Astrocyte of the spinal cord (primary cell): ENCODE measurements at regions not wholly inside any gene's neighbourhood (a gene's known extent, or its start where the extent isn't known, plus 50 kb on each side); places are given as distances from the start of the nearest gene placed in this dataset.

Experiments
- DNase-seq: peaks from one replicate; pipeline ENCODE4 v3.0.0; 2011; ENCODE audit warnings: low read depth, low spot score
- H3K4me3 ChIP-seq: 2 replicates; pipeline ENCODE4 v1.5.1; 2011; ENCODE audit warnings: low read depth, mild to moderate bottlenecking, low read length, moderate library complexity
- in situ Hi-C: cut with HindIII; loops from 2 replicates; pipeline ENCODE4 v1.10.0; 2017; ENCODE audit warnings: low sequenced_read_pairs
- TF ChIP-seq, protein P1 (sequence below): IDR thresholded peaks from 2 replicates; pipeline ENCODE4 v1.5.1; 2012; ENCODE audit warnings: low read depth, mild to moderate bottlenecking, low read length, inconsistent platforms

DNA sequence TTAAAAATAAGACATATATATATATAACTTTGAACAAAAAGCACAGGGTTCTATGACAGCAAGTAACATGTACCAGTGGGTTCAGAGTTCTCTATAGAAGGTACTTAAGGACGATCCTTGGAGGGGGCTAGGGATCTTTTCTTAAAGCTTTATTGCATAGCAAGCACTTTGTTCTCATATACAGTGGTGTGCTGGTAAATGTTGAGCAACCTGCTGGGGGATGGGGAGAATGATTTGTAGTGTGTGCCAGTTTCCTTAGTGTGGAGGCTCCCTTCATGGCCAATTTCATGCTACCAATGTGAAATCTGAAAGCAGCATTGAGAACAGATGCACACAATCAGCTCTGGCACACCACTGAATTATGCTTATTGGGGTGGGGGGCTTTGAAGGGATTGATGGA is 69.5 kb upstream of the NFASC start:
- in situ Hi-C loops, result no loop called here
- DNase-seq, result no peak
- no peak overlapping the region for H3K4me3 ChIP-seq
- TF ChIP-seq, protein P1, sequence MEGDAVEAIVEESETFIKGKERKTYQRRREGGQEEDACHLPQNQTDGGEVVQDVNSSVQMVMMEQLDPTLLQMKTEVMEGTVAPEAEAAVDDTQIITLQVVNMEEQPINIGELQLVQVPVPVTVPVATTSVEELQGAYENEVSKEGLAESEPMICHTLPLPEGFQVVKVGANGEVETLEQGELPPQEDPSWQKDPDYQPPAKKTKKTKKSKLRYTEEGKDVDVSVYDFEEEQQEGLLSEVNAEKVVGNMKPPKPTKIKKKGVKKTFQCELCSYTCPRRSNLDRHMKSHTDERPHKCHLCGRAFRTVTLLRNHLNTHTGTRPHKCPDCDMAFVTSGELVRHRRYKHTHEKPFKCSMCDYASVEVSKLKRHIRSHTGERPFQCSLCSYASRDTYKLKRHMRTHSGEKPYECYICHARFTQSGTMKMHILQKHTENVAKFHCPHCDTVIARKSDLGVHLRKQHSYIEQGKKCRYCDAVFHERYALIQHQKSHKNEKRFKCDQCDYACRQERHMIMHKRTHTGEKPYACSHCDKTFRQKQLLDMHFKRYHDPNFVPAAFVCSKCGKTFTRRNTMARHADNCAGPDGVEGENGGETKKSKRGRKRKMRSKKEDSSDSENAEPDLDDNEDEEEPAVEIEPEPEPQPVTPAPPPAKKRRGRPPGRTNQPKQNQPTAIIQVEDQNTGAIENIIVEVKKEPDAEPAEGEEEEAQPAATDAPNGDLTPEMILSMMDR, result no peak

GRCh38 chr1:204802401-204803175 is 68.1 kb upstream of the NFASC start:
- no peak for DNase-seq
- in situ Hi-C loops, result no loop called here
- no peak overlapping the region for H3K4me3 ChIP-seq
- TF ChIP-seq, protein P1, result no peak

GRCh38 chr1:204803607-204804006 is 67.1 kb upstream of the NFASC start:
- DNase-seq, result no peak
- no peak overlapping the region for H3K4me3 ChIP-seq
- in situ Hi-C loops, result no loop called here
- TF ChIP-seq, protein P1, result no peak

GRCh38 chr1:204806943-204807687 is 63.5 kb upstream of the NFASC start:
- in situ Hi-C loops, result no loop called here
- peak overlapping the region; percentile 33 for H3K4me3 ChIP-seq

GRCh38 chr1:204809488-204809887 is 61.2 kb upstream of the NFASC start:
- no peak for DNase-seq
- no peak overlapping the region for H3K4me3 ChIP-seq
- in situ Hi-C loops, result no loop called here
- TF ChIP-seq, protein P1, result no peak

More at GRCh38 chr1:204806943-204807687, 63.5 kb upstream of the NFASC start:
- DNase-seq, result peak; percentile 72
- TF ChIP-seq, protein P1, result peak; percentile 84

DNA sequence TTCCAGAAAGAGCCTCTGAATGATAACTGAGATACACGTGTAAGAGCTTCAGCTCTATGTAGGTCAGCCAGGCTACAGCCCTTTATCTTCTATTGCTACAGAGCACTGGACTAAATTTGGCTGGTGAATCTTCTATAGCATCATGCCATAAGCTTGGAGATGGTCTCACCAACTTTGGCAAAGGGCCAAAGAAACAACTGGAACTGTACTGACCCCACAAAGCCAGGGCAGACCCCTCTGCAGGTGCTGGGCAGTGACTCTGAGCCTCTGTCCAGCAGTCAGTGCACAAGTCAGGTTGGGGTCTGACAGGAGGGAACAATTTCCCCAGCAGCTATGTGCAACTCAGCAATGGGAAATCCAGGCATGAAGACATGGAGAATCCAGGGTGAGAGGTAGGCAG is 57.8 kb upstream of the NFASC start:
- in situ Hi-C loops, result no loop called here
- TF ChIP-seq, protein P1, result no peak
- H3K4me3 ChIP-seq, result no peak overlapping the region
- DNase-seq, result no peak
